MCF 10A (cell line): ENCODE measurements at regions not wholly inside any gene's neighbourhood (a gene's known extent, or its start where the extent isn't known, plus 50 kb on each side); places are given as distances from the start of the nearest gene placed in this dataset.

ENCODE experiments used
- BruUV-seq: library from RNA; stranded (reverse); fragments of 400-500 nt; replicated peaks from 2 replicates; lab custom pipeline; 2021; lab: Mats Ljungman, UMichigan
- CTCF ChIA-PET: fragments of 300-600 bp; sonication (Branson Sonifier 250); formaldehyde crosslinking; extraction: SDS; loops from one replicate; lab custom pipeline; 2021; ENCODE audit warnings: antibody characterized with exemption, inconsistent platforms; lab: Yijun Ruan, JAX
- POLR2A ChIA-PET: fragments of 300-600, 350-650 bp; sonication (Branson Sonifier 250); formaldehyde crosslinking; extraction: SDS; loops from one replicate; lab custom pipeline; 2020; ENCODE audit warnings: antibody characterized with exemption, inconsistent platforms; lab: Yijun Ruan, JAX
- DNase-seq: peaks from one replicate; pipeline ENCODE4 v3.0.0-alpha.2; 2018; ENCODE audit not compliant: unreplicated experiment
- H3K27ac Mint-ChIP-seq: one replicate; pipeline ENCODE4 v1.8.0; 2022; ENCODE audit warnings: mild to moderate bottlenecking, low read depth, mixed read lengths; ENCODE audit not compliant: unreplicated experiment
- H3K27me3 Mint-ChIP-seq: one replicate; pipeline ENCODE4 v1.8.0; 2022; ENCODE audit warnings: mixed read lengths; ENCODE audit not compliant: insufficient read depth, unreplicated experiment
- H3K36me3 Mint-ChIP-seq: one replicate; pipeline ENCODE4 v1.8.0; 2022; ENCODE audit warnings: mild to moderate bottlenecking, moderate library complexity, mixed read lengths; ENCODE audit not compliant: insufficient read depth, unreplicated experiment
- H3K4me1 Mint-ChIP-seq: one replicate; pipeline ENCODE4 v1.8.0; 2022; ENCODE audit warnings: mixed read lengths; ENCODE audit not compliant: insufficient read depth, unreplicated experiment
- H3K4me3 Mint-ChIP-seq: one replicate; pipeline ENCODE4 v1.8.0; 2022; ENCODE audit warnings: mild to moderate bottlenecking, moderate library complexity, mixed read lengths; ENCODE audit not compliant: unreplicated experiment
- H3K9me3 Mint-ChIP-seq: one replicate; pipeline ENCODE4 v1.8.0; 2022; ENCODE audit warnings: mixed read lengths; ENCODE audit not compliant: unreplicated experiment
- CTCF ChIP-seq: fragments of 200-600 bp; IDR thresholded peaks from one replicate; pipeline ENCODE4 v1.8.0; 2022; ENCODE audit warnings: antibody characterized with exemption, mild to moderate bottlenecking; ENCODE audit not compliant: unreplicated experiment
- intact Hi-C: fragments of 100-400 bp; cut with micrococcal nuclease; formaldehyde crosslinking; loops from 2 replicates; pipeline ENCODE4 v1.14.1; 2022

- CTCF ChIA-PET, result no interaction called here
- Mint-ChIP-seq H3K27me3 (peaks cover under 1% of the 10 kb centered on the region), H3K27ac (no peak overlapping the region), H3K9me3 (no peaks in the 10 kb centered on the region), H3K4me3 (no peak overlapping the region), H3K4me1 (peaks cover 7% of the 10 kb centered on the region), H3K36me3 (no peaks in the 10 kb centered on the region)
- no peak for TF ChIP-seq CTCF
- intact Hi-C loops, result loop anchor here (10.0 kb wide), 1 partner anchor 55 kb away; no protein-coding TSS in a partner anchor
- POLR2A ChIA-PET, result no interaction called here
- DNase-seq, result no peak
- BruUV-seq, result no TSS peak
Observed at GRCh38 chrX:116289592-116289991, 119.0 kb downstream of the AGTR2 start.

GRCh38 chrX:116290359-116290758 lies 119.8 kb downstream of the AGTR2 start:
- no peak for DNase-seq
- Mint-ChIP-seq H3K36me3 (no peaks in the 10 kb centered on the region), H3K9me3 (no peaks in the 10 kb centered on the region), H3K27ac (no peak overlapping the region), H3K4me1 (peaks cover 3% of the 10 kb centered on the region), H3K27me3 (peaks cover 8% of the 10 kb centered on the region), H3K4me3 (no peak overlapping the region)
- ChIA-PET CTCF (no interaction called here), POLR2A (no interaction called here)
- no peak for TF ChIP-seq CTCF
- BruUV-seq, result no TSS peak
- intact Hi-C loops, result no loop called here

- no peak for DNase-seq
- H3K36me3 Mint-ChIP-seq, result no peaks in the 10 kb centered on the region
- ChIA-PET CTCF (no interaction called here), POLR2A (no interaction called here)
- no TSS peak for BruUV-seq
- no peak overlapping the region for H3K4me3 Mint-ChIP-seq
- no peak overlapping the region for H3K27ac Mint-ChIP-seq
- H3K27me3 Mint-ChIP-seq, result peaks cover 19% of the 10 kb centered on the region
- no peaks in the 10 kb centered on the region for H3K9me3 Mint-ChIP-seq
- intact Hi-C loops, result no loop called here
- no peaks in the 10 kb centered on the region for H3K4me1 Mint-ChIP-seq
- TF ChIP-seq CTCF, result no peak
Observed at GRCh38 chrX:116292183-116292582, 121.6 kb downstream of the AGTR2 start.

GRCh38 chrX:116298956-116299355 lies 128.4 kb downstream of the AGTR2 start:
- intact Hi-C loops, result no loop called here
- no peaks in the 10 kb centered on the region for H3K36me3 Mint-ChIP-seq
- H3K9me3 Mint-ChIP-seq, result no peaks in the 10 kb centered on the region
- H3K27me3 Mint-ChIP-seq, result peaks cover 69% of the 10 kb centered on the region
- POLR2A ChIA-PET, result no interaction called here
- CTCF ChIA-PET, result interaction anchor here (0.7 kb wide), 1 partner anchor 47 kb away, joined by 3 read pairs; no protein-coding TSS in a partner anchor
- TF ChIP-seq CTCF, result no peak
- H3K27ac Mint-ChIP-seq, result no peak overlapping the region
- no peak for DNase-seq
- H3K4me1 Mint-ChIP-seq, result no peaks in the 10 kb centered on the region
- no peak overlapping the region for H3K4me3 Mint-ChIP-seq
- no TSS peak for BruUV-seq
